ENCODE measurements at regions not wholly inside any gene's neighbourhood (a gene's known extent, or its start where the extent isn't known, plus 50 kb on each side); places are given as distances from the start of the nearest gene placed in this dataset.

GRCh38 chr3:107428051-107428858, 51.0 kb downstream of the CCDC54 start:
- no peak for DNase-seq (ENCODE audit: low spot score)

- DNase-seq (ENCODE audit: low spot score): peak; percentile 89
Observed at GRCh38 chr3:107429320-107430181, 52.3 kb downstream of the CCDC54 start.

- peak; percentile 15 for DNase-seq (ENCODE audit: low spot score)
Observed at GRCh38 chr3:107430214-107430995, 53.2 kb downstream of the CCDC54 start.

- DNase-seq (ENCODE audit: low spot score): no peak
Observed at GRCh38 chr3:107430996-107431245, 53.7 kb downstream of the CCDC54 start.

- DNase-seq (ENCODE audit: low spot score): peak; percentile 81
Observed at GRCh38 chr3:107431246-107432012, 54.2 kb downstream of the CCDC54 start.

GRCh38 chr3:107432013-107432515, 54.8 kb downstream of the CCDC54 start:
- peak; percentile 41 for DNase-seq (ENCODE audit: low spot score)

GRCh38 chr3:107432646-107433045, 55.4 kb downstream of the CCDC54 start:
- DNase-seq (ENCODE audit: low spot score): peak; percentile 44

- DNase-seq (ENCODE audit: low spot score): no peak
Observed at GRCh38 chr3:107436029-107436428, 58.8 kb downstream of the CCDC54 start.

- DNase-seq (ENCODE audit: low spot score): no peak
Observed at GRCh38 chr3:107438671-107439070, 61.4 kb downstream of the CCDC54 start.

- DNase-seq (ENCODE audit: low spot score): peak; percentile 13
Observed at GRCh38 chr3:107441617-107442016, 64.4 kb downstream of the CCDC54 start.

GRCh38 chr3:107443461-107443860, 66.2 kb downstream of the CCDC54 start:
- DNase-seq (ENCODE audit: low spot score): no peak

GRCh38 chr3:107446706-107447105, 69.5 kb downstream of the CCDC54 start:
- DNase-seq (ENCODE audit: low spot score): peak; percentile 6

- peak; percentile 60 for DNase-seq (ENCODE audit: low spot score)
Observed at GRCh38 chr3:107450254-107450893, 72.4 kb upstream of the BBX start.

- DNase-seq (ENCODE audit: low spot score): peak; percentile 39
Observed at GRCh38 chr3:107452436-107452835, 70.3 kb upstream of the BBX start.

GRCh38 chr3:107453504-107453903, 69.3 kb upstream of the BBX start:
- DNase-seq (ENCODE audit: low spot score): no peak

- no peak for DNase-seq (ENCODE audit: low spot score)
Observed at GRCh38 chr3:107455621-107456020, 67.1 kb upstream of the BBX start.

- DNase-seq (ENCODE audit: low spot score): no peak
Observed at GRCh38 chr3:107456501-107456900, 66.3 kb upstream of the BBX start.

- DNase-seq (ENCODE audit: low spot score): no peak
Observed at GRCh38 chr3:107458871-107459270, 63.9 kb upstream of the BBX start.

- no peak for DNase-seq (ENCODE audit: low spot score)
Observed at GRCh38 chr3:107461721-107462120, 61.0 kb upstream of the BBX start.

- no peak for DNase-seq (ENCODE audit: low spot score)
Observed at GRCh38 chr3:107464037-107464436, 58.7 kb upstream of the BBX start.

GRCh38 chr3:107465064-107465631, 57.6 kb upstream of the BBX start:
- no peak for DNase-seq (ENCODE audit: low spot score)
